Epithelial cell of proximal tubule (primary cell): ENCODE measurements at regions not wholly inside any gene's neighbourhood (a gene's known extent, or its start where the extent isn't known, plus 50 kb on each side); places are given as distances from the start of the nearest gene placed in this dataset.

ENCODE experiments used
- DNase-seq: peaks from one replicate; pipeline ENCODE4 v3.0.0-alpha.2; 2011; ENCODE audit warnings: low read depth
- H3K4me3 ChIP-seq: 2 replicates; pipeline ENCODE4 v1.5.1; 2011; ENCODE audit warnings: low read depth, mild to moderate bottlenecking, low read length
- CTCF ChIP-seq: conservative IDR thresholded peaks from 2 replicates; pipeline ENCODE4 v1.5.1; 2012; ENCODE audit warnings: low read depth, mild to moderate bottlenecking, low read length

- no peak for TF ChIP-seq CTCF
- no peak overlapping the region for H3K4me3 ChIP-seq
- no peak for DNase-seq
Measured at GRCh38 chr11:128303383-128303782, 284.0 kb downstream of the ETS1 start.

GRCh38 chr11:128302425-128303186 is 284.8 kb downstream of the ETS1 start:
- no peak for TF ChIP-seq CTCF
- no peak for DNase-seq
- H3K4me3 ChIP-seq, result no peak overlapping the region

- TF ChIP-seq CTCF, result no peak
- no peak overlapping the region for H3K4me3 ChIP-seq
- no peak for DNase-seq
Measured at GRCh38 chr11:128301756-128302155, 285.6 kb downstream of the ETS1 start.

- DNase-seq, result no peak
- no peak for TF ChIP-seq CTCF
- no peak overlapping the region for H3K4me3 ChIP-seq
Measured at GRCh38 chr11:128300785-128301184, 286.6 kb downstream of the ETS1 start.

- TF ChIP-seq CTCF, result no peak
- DNase-seq, result no peak
- H3K4me3 ChIP-seq, result no peak overlapping the region
Measured at GRCh38 chr11:128299132-128299726, 288.1 kb downstream of the ETS1 start.

- H3K4me3 ChIP-seq, result no peak overlapping the region
- no peak for DNase-seq
- TF ChIP-seq CTCF, result no peak
Measured at GRCh38 chr11:128298271-128298670, 289.1 kb downstream of the ETS1 start.

- DNase-seq, result no peak
- TF ChIP-seq CTCF, result no peak
Measured at GRCh38 chr11:128297805-128298204, 289.6 kb downstream of the ETS1 start.

More at GRCh38 chr11:128297805-128298204, 289.6 kb downstream of the ETS1 start:
- H3K4me3 ChIP-seq, result no peak overlapping the region
